ENCODE measurements at regions not wholly inside any gene's neighbourhood (a gene's known extent, or its start where the extent isn't known, plus 50 kb on each side); places are given as distances from the start of the nearest gene placed in this dataset.

DNA sequence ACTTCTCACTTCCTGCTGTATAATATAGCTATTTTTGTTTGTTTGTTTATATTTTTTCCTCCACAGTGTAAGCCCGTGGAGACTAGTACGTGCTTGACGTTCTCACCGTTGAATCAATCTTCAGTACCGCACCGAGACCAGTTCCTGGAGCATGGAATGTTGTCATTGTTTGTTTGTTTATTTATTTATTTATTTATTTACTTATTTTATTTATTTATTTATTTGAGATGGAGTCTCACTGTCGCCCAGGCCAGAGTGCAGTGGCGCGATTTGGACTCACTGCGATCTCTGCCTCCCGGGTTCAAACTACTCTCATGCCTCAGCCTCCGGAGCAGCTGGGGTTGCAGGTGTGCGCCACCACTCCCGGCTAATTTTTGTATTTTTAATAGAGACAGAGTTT lies 506.6 kb upstream of the TMEM132C start:
- Histone ChIP-seq H3K27me3 (ENCODE audit: control insufficient read depth, insufficient read depth, low read length) (no peaks in the 10 kb centered on the region), H3K36me3 (ENCODE audit: control insufficient read depth, insufficient read depth, low read length) (no peaks in the 10 kb centered on the region), H3K4me3 (ENCODE audit: low read depth, low read length) (no peak overlapping the region)
- DNase-seq (ENCODE audit: low read depth) = no peak
- TF ChIP-seq, protein P1, sequence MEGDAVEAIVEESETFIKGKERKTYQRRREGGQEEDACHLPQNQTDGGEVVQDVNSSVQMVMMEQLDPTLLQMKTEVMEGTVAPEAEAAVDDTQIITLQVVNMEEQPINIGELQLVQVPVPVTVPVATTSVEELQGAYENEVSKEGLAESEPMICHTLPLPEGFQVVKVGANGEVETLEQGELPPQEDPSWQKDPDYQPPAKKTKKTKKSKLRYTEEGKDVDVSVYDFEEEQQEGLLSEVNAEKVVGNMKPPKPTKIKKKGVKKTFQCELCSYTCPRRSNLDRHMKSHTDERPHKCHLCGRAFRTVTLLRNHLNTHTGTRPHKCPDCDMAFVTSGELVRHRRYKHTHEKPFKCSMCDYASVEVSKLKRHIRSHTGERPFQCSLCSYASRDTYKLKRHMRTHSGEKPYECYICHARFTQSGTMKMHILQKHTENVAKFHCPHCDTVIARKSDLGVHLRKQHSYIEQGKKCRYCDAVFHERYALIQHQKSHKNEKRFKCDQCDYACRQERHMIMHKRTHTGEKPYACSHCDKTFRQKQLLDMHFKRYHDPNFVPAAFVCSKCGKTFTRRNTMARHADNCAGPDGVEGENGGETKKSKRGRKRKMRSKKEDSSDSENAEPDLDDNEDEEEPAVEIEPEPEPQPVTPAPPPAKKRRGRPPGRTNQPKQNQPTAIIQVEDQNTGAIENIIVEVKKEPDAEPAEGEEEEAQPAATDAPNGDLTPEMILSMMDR (IDR thresholded peaks at IDR 0.05; ENCODE audit: insufficient read depth, low read depth, low read length) = no peak
- ChIA-PET POLR2A (no interaction called here), CTCF (no interaction called here)

DNA sequence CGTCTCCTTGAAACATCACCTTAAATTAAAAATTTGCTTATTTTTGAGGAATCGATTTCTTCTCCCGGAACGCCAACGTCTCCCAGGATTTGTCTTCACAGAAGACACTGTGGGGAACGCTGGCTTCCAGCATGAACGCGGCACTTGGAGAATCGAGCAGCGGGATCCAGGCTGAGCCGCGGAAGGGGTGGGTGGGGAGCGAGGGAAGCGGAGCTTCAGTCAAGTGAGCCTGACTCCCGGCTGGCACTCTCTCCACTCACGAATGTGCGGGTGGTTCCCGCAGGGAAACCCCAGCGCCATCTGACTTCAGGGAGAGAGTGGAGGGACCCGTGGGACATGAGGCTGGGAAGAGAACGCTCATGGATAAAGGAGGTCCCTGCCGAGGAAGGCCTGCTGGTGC lies 506.0 kb upstream of the TMEM132C start:
- H3K4me3 ChIP-seq (ENCODE audit: low read depth, low read length) = no peak overlapping the region
- TF ChIP-seq, protein P1 (IDR thresholded peaks at IDR 0.05; ENCODE audit: insufficient read depth, low read depth, low read length) = no peak
- H3K36me3 ChIP-seq (ENCODE audit: control insufficient read depth, insufficient read depth, low read length) = no peaks in the 10 kb centered on the region
- ChIA-PET POLR2A (no interaction called here), CTCF (no interaction called here)
- no peaks in the 10 kb centered on the region for H3K27me3 ChIP-seq (ENCODE audit: control insufficient read depth, insufficient read depth, low read length)
- no peak for DNase-seq (ENCODE audit: low read depth)

DNA sequence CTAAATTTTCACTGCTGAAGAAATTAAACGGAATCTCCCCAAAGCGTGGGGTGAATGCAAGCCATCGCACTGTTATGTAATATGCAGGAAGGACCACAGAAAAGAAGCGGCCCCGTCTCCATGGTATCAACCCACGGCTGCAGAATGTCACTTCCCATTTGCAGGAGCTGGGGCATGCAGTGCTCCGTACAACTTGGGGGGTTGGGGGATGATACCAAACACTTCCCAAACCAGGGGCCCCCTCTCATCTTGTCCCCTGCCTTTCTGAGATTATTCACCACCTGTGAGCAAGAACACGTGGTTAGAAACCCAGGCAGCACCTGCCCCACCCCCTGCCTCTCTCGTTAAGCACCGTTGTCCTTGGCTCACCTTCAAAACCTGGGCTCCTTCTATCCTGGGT lies 505.1 kb upstream of the TMEM132C start:
- DNase-seq (ENCODE audit: low read depth) = no peak
- H3K36me3 ChIP-seq (ENCODE audit: control insufficient read depth, insufficient read depth, low read length) = no peaks in the 10 kb centered on the region
- H3K27me3 ChIP-seq (ENCODE audit: control insufficient read depth, insufficient read depth, low read length) = no peaks in the 10 kb centered on the region
- ChIA-PET POLR2A (no interaction called here), CTCF (no interaction called here)
- no peak overlapping the region for H3K4me3 ChIP-seq (ENCODE audit: low read depth, low read length)
- TF ChIP-seq, protein P1 (IDR thresholded peaks at IDR 0.05; ENCODE audit: insufficient read depth, low read depth, low read length) = no peak

DNA sequence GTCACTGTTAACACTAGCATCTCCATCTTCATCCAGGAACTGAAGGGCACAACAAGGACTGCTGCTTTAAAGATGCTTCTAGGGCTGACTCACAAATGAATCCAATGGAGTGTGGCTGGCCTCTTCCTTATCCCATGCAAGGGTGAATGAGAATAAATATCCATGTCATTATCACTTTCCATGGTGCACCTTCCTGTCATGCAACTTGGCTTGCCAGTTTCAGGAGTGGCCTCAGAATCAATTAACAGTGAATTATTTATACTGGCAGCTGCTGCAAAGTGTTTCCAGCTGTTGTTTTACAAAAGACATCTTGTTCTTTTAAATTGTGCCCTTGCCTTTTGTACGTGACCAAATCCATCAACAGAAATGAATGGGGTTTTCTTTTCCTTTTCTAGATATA lies 499.3 kb upstream of the TMEM132C start:
- POLR2A ChIA-PET = no interaction called here

DNA sequence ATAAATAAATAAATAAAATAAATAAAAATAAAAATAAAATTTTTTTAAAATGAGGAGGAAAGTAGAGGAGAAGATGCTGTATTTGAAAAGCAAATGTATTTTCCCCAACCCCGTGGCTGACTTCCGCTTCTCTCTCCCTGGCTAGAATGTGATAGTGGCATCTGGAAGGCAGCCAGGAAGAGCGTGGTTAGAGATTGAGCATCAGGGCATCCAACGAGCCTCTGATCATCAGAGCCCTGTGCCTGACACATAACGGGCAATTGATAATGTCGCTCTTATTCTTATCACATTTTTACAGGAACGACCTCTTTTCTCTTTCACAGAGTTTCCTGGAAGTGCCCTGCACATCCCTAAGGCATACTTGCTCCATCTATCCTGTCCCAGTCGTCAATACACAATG lies 496.9 kb upstream of the TMEM132C start:
- H3K4me3 ChIP-seq (ENCODE audit: low read depth, low read length) = no peak overlapping the region
- ChIA-PET POLR2A (no interaction called here), CTCF (no interaction called here)
- no peaks in the 10 kb centered on the region for H3K36me3 ChIP-seq (ENCODE audit: control insufficient read depth, insufficient read depth, low read length)
- TF ChIP-seq, protein P1 (IDR thresholded peaks at IDR 0.05; ENCODE audit: insufficient read depth, low read depth, low read length) = no peak
- no peak for DNase-seq (ENCODE audit: low read depth)
- no peaks in the 10 kb centered on the region for H3K27me3 ChIP-seq (ENCODE audit: control insufficient read depth, insufficient read depth, low read length)

More for the DNA sequence above, 499.3 kb upstream of the TMEM132C start:
- Histone ChIP-seq H3K27me3 (ENCODE audit: control insufficient read depth, insufficient read depth, low read length) (no peaks in the 10 kb centered on the region), H3K4me3 (ENCODE audit: low read depth, low read length) (no peak overlapping the region), H3K36me3 (ENCODE audit: control insufficient read depth, insufficient read depth, low read length) (no peaks in the 10 kb centered on the region)
- TF ChIP-seq, protein P1 (IDR thresholded peaks at IDR 0.05; ENCODE audit: insufficient read depth, low read depth, low read length) = no peak
- CTCF ChIA-PET = no interaction called here
- no peak for DNase-seq (ENCODE audit: low read depth)
